GM12874 (cell line): ENCODE measurements at regions not wholly inside any gene's neighbourhood (a gene's known extent, or its start where the extent isn't known, plus 50 kb on each side); places are given as distances from the start of the nearest gene placed in this dataset.

Experiments used
- CTCF ChIP-seq: IDR thresholded peaks from 2 replicates; pipeline ENCODE4 v1.5.1; 2011; ENCODE audit warnings: low read depth, mild to moderate bottlenecking, control low read depth, low read length, moderate library complexity; ENCODE audit not compliant: insufficient read depth

DNA sequence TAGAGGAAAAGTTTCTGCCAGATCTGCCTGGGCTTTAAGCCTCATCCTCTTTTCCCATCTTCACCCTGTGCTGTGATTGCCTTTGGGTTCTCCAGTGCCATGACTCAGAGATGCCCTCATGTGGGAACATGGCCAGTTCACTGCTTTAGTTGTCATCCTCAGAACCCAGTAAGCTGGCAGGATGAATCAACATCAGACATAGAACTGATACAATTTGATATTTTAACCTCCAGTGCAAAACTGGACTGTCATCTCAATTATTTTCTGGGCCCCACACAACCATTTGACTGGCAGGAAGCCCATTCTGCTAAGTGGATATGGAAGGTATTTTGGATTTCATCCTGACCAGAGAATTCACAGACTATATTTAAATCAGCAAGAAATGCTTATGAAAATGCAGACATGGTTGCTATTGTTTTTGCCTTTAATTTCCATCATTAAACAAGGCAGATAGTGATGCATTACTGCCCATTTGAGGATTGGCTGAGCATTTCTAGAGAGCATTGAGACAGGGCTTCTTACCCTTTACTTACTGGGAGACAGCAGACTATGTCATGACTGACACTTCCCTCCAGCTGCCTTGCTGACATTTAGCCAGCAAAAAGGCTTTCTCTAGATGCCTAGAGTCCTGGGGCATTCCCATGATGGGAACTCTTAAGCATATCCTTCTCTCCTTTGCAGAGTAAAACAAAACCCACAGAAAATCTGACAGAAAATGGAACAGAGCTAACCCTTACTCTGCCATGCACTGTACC lies 327.1 kb upstream of the MTNR1B start:
- TF ChIP-seq CTCF, result no peak

DNA sequence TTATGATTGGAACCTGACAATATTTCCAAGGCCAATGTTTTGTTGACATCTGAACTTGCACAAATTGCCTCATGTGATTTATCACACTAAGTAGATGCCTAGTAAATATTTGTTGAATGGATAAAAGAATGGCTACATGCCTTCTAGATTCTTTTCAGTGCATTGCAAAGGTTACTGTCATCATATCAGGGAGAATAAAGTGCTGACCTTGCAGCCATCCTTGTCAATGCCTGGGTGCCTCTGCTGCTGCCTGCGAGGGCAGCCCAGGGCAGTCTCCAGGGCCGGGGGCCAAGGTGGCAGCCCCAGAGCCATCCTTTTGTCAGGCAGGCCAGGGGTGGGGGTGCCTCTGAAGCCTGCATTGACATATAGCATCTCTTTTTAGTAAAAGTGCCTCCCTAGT lies 325.6 kb upstream of the MTNR1B start:
- TF ChIP-seq CTCF, result no peak

- no peak for TF ChIP-seq CTCF
Measured at GRCh38 chr11:92644595-92645445, 324.6 kb upstream of the MTNR1B start.

DNA sequence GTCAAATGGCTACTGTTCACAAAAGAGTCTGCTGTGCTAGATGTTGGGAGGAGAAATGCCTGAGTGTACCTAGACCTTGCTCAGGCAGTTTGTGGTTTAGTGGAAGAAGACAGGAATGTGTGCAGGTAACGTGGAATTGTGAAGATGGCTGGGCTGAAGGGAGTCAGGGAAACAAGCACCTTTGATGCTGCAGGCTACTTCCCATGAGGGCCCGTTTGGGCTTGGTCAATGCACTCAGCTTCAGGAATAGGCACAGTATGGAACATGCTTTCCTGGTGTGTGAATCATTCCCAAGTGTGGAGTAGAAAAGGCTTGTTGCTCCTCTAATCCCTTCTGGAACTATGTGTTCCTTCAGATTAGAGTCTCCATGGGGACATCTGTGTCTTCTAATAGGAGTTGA lies 318.3 kb upstream of the MTNR1B start:
- TF ChIP-seq CTCF, result no peak

- no peak for TF ChIP-seq CTCF
Measured at GRCh38 chr11:92653454-92653853, 316.0 kb upstream of the MTNR1B start.

- TF ChIP-seq CTCF, result no peak
Measured at GRCh38 chr11:92656783-92657182, 312.7 kb upstream of the MTNR1B start.

GRCh38 chr11:92657226-92657625 lies 312.2 kb upstream of the MTNR1B start:
- TF ChIP-seq CTCF, result no peak
